ENCODE measurements at regions not wholly inside any gene's neighbourhood (a gene's known extent, or its start where the extent isn't known, plus 50 kb on each side); places are given as distances from the start of the nearest gene placed in this dataset.

DNA sequence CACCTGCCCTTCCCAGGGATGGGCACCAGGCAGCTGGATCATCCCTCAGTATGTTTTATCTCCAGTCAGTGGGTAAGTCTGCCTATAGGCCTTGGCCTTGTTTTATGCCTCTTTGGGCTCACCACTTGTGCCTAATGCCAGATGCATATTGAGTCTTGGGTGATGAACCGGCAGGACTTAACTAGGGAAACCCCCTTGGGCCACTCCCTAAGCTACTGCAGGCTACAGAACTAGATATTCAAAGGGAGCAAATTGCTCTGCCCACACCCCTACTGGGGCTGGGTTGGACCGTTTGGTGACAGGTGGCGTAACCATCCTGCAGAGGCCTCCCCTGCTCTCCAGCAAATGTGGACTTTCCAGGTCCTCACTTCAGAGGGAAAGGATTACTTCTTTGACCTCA is 115.7 kb upstream of the GDF10 start:
- TF ChIP-seq, protein P1, sequence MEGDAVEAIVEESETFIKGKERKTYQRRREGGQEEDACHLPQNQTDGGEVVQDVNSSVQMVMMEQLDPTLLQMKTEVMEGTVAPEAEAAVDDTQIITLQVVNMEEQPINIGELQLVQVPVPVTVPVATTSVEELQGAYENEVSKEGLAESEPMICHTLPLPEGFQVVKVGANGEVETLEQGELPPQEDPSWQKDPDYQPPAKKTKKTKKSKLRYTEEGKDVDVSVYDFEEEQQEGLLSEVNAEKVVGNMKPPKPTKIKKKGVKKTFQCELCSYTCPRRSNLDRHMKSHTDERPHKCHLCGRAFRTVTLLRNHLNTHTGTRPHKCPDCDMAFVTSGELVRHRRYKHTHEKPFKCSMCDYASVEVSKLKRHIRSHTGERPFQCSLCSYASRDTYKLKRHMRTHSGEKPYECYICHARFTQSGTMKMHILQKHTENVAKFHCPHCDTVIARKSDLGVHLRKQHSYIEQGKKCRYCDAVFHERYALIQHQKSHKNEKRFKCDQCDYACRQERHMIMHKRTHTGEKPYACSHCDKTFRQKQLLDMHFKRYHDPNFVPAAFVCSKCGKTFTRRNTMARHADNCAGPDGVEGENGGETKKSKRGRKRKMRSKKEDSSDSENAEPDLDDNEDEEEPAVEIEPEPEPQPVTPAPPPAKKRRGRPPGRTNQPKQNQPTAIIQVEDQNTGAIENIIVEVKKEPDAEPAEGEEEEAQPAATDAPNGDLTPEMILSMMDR (IDR thresholded peaks at IDR 0.05) = no peak
- TF ChIP-seq POLR2A (IDR thresholded peaks at IDR 0.05) = no peak
- TF ChIP-seq EP300 (IDR thresholded peaks at IDR 0.05) = no peak
